SK-N-SH (cell line): ENCODE measurements at regions not wholly inside any gene's neighbourhood (a gene's known extent, or its start where the extent isn't known, plus 50 kb on each side); places are given as distances from the start of the nearest gene placed in this dataset.

Experiments used
- FOXJ3 ChIP-seq: sonication (generic); formaldehyde crosslinking; IDR thresholded peaks from 2 replicates; pipeline ENCODE4 v1.5.1; 2020; ENCODE audit warnings: mild to moderate bottlenecking, missing genetic modification reagents
- TF ChIP-seq, protein P1 (sequence below): fragments of 200-600 bp; sonication (generic); IDR thresholded peaks from 2 replicates; pipeline ENCODE4 v1.6.1; 2017; ENCODE audit warnings: antibody characterized with exemption, mild to moderate bottlenecking, moderate library complexity

DNA sequence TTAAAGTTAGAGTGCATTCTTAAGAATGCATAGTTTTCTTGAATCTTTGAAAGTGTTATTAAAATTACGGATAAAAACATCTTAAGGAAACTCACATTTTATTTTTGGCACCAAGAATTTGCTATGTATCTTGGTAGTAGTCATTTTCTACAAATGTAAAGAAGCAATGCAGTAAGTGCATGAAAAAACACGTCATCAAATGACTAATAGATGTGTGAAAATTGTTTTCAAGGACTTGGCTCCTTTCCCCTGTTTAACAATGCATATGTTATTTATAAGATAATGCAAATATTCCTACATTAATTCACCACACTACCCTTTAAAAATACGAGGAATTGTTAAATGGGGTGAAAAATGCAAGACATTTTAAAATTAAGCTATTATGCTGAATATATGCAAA is 461.2 kb upstream of the PCDH7 start:
- TF ChIP-seq, protein P1, sequence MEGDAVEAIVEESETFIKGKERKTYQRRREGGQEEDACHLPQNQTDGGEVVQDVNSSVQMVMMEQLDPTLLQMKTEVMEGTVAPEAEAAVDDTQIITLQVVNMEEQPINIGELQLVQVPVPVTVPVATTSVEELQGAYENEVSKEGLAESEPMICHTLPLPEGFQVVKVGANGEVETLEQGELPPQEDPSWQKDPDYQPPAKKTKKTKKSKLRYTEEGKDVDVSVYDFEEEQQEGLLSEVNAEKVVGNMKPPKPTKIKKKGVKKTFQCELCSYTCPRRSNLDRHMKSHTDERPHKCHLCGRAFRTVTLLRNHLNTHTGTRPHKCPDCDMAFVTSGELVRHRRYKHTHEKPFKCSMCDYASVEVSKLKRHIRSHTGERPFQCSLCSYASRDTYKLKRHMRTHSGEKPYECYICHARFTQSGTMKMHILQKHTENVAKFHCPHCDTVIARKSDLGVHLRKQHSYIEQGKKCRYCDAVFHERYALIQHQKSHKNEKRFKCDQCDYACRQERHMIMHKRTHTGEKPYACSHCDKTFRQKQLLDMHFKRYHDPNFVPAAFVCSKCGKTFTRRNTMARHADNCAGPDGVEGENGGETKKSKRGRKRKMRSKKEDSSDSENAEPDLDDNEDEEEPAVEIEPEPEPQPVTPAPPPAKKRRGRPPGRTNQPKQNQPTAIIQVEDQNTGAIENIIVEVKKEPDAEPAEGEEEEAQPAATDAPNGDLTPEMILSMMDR: no peak
- no peak for TF ChIP-seq FOXJ3 (CRISPR knock-in tag)
